ENCODE measurements at regions not wholly inside any gene's neighbourhood (a gene's known extent, or its start where the extent isn't known, plus 50 kb on each side); places are given as distances from the start of the nearest gene placed in this dataset.

GRCh38 chr5:40052808-40053207 lies 626.9 kb upstream of the PTGER4 start:
- Histone ChIP-seq H3K4me3 (ENCODE audit: control insufficient read depth in 2 of 3, extremely low read depth in 1 of 3, insufficient read depth in 2 of 3, low read depth in 1 of 3, low read length in 3 of 3) (no peak overlapping the region), H3K4me1 (ENCODE audit: control insufficient read depth, extremely low read depth, insufficient read depth, low read length) (peaks cover 2% of the 10 kb centered on the region), H3K9ac (ENCODE audit: control insufficient read depth, extremely low read depth, insufficient read depth, low read length) (no peak overlapping the region), H3K27ac (ENCODE audit: control insufficient read depth, insufficient read depth, low read length) (no peak overlapping the region), H4K20me1 (ENCODE audit: control insufficient read depth, extremely low read depth, insufficient read depth, low read length) (no peaks in the 10 kb centered on the region), H3K27me3 (ENCODE audit: control insufficient read depth, extremely low read depth, insufficient read depth, low read length) (no peaks in the 10 kb centered on the region), H2AFZ (ENCODE audit: control insufficient read depth, low read length) (no peak overlapping the region), H3K9me1 (ENCODE audit: control insufficient read depth, extremely low read depth, insufficient read depth, low read length) (no peaks in the 10 kb centered on the region), H3K36me3 (ENCODE audit: control insufficient read depth in 2 of 2, extremely low read depth in 1 of 2, insufficient read depth in 2 of 2, low read length in 2 of 2) (no peaks in the 10 kb centered on the region), H3K4me2 (ENCODE audit: control insufficient read depth, extremely low read depth, insufficient read depth, low read depth, low read length) (no peak overlapping the region), H3K79me2 (ENCODE audit: control insufficient read depth, insufficient read depth, low read length) (no peaks in the 10 kb centered on the region), H3K9me3 (ENCODE audit: control insufficient read depth, low read depth, low read length) (no peaks in the 10 kb centered on the region)
- dilution Hi-C loops (cut with MboI; ENCODE audit: extremely low pct_ligation_motif_present, low sequenced_read_pairs), result no loop called here
- DNase-seq (ENCODE audit: low read depth, low spot score) (peak; percentile 1), FAIRE-seq (peak; percentile 80)
- TF ChIP-seq, protein P1, sequence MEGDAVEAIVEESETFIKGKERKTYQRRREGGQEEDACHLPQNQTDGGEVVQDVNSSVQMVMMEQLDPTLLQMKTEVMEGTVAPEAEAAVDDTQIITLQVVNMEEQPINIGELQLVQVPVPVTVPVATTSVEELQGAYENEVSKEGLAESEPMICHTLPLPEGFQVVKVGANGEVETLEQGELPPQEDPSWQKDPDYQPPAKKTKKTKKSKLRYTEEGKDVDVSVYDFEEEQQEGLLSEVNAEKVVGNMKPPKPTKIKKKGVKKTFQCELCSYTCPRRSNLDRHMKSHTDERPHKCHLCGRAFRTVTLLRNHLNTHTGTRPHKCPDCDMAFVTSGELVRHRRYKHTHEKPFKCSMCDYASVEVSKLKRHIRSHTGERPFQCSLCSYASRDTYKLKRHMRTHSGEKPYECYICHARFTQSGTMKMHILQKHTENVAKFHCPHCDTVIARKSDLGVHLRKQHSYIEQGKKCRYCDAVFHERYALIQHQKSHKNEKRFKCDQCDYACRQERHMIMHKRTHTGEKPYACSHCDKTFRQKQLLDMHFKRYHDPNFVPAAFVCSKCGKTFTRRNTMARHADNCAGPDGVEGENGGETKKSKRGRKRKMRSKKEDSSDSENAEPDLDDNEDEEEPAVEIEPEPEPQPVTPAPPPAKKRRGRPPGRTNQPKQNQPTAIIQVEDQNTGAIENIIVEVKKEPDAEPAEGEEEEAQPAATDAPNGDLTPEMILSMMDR (optimal IDR thresholded peaks at IDR 0.05 in 1 of 3, IDR thresholded peaks at IDR 0.05 in 1 of 3, conservative IDR thresholded peaks at IDR 0.05 in 1 of 3; ENCODE audit: extremely low read depth in 1 of 3, insufficient read depth in 2 of 3, low read length in 3 of 3), result no peak
- no peak for TF ChIP-seq EZH2 (IDR thresholded peaks at IDR 0.05; ENCODE audit: low read length)

GRCh38 chr5:40046792-40047191 lies 622.0 kb upstream of the DAB2 start:
- no peaks in the 10 kb centered on the region for H3K36me3 ChIP-seq (ENCODE audit: control insufficient read depth in 2 of 2, extremely low read depth in 1 of 2, insufficient read depth in 2 of 2, low read length in 2 of 2)
- no peaks in the 10 kb centered on the region for H4K20me1 ChIP-seq (ENCODE audit: control insufficient read depth, extremely low read depth, insufficient read depth, low read length)
- no peak overlapping the region for H2AFZ ChIP-seq (ENCODE audit: control insufficient read depth, low read length)
- H3K9me3 ChIP-seq (ENCODE audit: control insufficient read depth, low read depth, low read length), result no peaks in the 10 kb centered on the region
- no peak overlapping the region for H3K4me2 ChIP-seq (ENCODE audit: control insufficient read depth, extremely low read depth, insufficient read depth, low read depth, low read length)
- H3K9ac ChIP-seq (ENCODE audit: control insufficient read depth, extremely low read depth, insufficient read depth, low read length), result no peak overlapping the region
- H3K4me3 ChIP-seq (ENCODE audit: control insufficient read depth in 2 of 3, extremely low read depth in 1 of 3, insufficient read depth in 2 of 3, low read depth in 1 of 3, low read length in 3 of 3), result no peak overlapping the region
- no peaks in the 10 kb centered on the region for H3K79me2 ChIP-seq (ENCODE audit: control insufficient read depth, insufficient read depth, low read length)
- peak; percentile 94 for FAIRE-seq
- no peaks in the 10 kb centered on the region for H3K27me3 ChIP-seq (ENCODE audit: control insufficient read depth, extremely low read depth, insufficient read depth, low read length)
- TF ChIP-seq, protein P1 (optimal IDR thresholded peaks at IDR 0.05 in 1 of 3, IDR thresholded peaks at IDR 0.05 in 1 of 3, conservative IDR thresholded peaks at IDR 0.05 in 1 of 3; ENCODE audit: extremely low read depth in 1 of 3, insufficient read depth in 2 of 3, low read length in 3 of 3), result no peak
- no peak for TF ChIP-seq EZH2 (IDR thresholded peaks at IDR 0.05; ENCODE audit: low read length)
- H3K27ac ChIP-seq (ENCODE audit: control insufficient read depth, insufficient read depth, low read length), result no peak overlapping the region
- DNase-seq (ENCODE audit: low read depth, low spot score), result peak; percentile 2
- dilution Hi-C loops (cut with MboI; ENCODE audit: extremely low pct_ligation_motif_present, low sequenced_read_pairs), result no loop called here
- no peaks in the 10 kb centered on the region for H3K9me1 ChIP-seq (ENCODE audit: control insufficient read depth, extremely low read depth, insufficient read depth, low read length)
- H3K4me1 ChIP-seq (ENCODE audit: control insufficient read depth, extremely low read depth, insufficient read depth, low read length), result no peaks in the 10 kb centered on the region
